Pulmonary artery endothelial cell (primary cell): ENCODE measurements at regions not wholly inside any gene's neighbourhood (a gene's known extent, or its start where the extent isn't known, plus 50 kb on each side); places are given as distances from the start of the nearest gene placed in this dataset.
"Not testable (repeated sequence)": the region's sequence is repeated elsewhere in the genome, so short reads cannot be mapped to it uniquely, and the experiment has no call there.

ENCODE experiments used
- DNase-seq: peaks from one replicate; pipeline ENCODE4 v3.0.0-alpha.2; 2011; ENCODE audit warnings: low read depth, low spot score

GRCh38 chr2:150371044-150371818 is 116.2 kb downstream of the RND3 start:
- DNase-seq: no peak

- DNase-seq: no peak
Measured at GRCh38 chr2:150370561-150370960, 116.9 kb downstream of the RND3 start.

- DNase-seq: no peak
Measured at GRCh38 chr2:150369862-150370261, 117.6 kb downstream of the RND3 start.

GRCh38 chr2:150358468-150358807 is 129.0 kb downstream of the RND3 start:
- no peak for DNase-seq

GRCh38 chr2:150357770-150358467 is 129.5 kb downstream of the RND3 start:
- no peak for DNase-seq

- no peak for DNase-seq
Measured at GRCh38 chr2:150355440-150355839, 132.0 kb downstream of the RND3 start.

GRCh38 chr2:150353376-150353775 is 134.1 kb downstream of the RND3 start:
- DNase-seq: no peak

- no peak for DNase-seq
Measured at GRCh38 chr2:150351922-150352321, 135.5 kb downstream of the RND3 start.

GRCh38 chr2:150350500-150350899 is 137.0 kb downstream of the RND3 start:
- DNase-seq: no peak

- DNase-seq: no peak
Measured at GRCh38 chr2:150346806-150347205, 140.7 kb downstream of the RND3 start.

GRCh38 chr2:150341982-150342680 is 145.3 kb downstream of the RND3 start:
- no peak for DNase-seq

GRCh38 chr2:150339951-150340350 is 147.5 kb downstream of the RND3 start:
- DNase-seq: no peak

- DNase-seq: no peak
Measured at GRCh38 chr2:150339282-150339681, 148.2 kb downstream of the RND3 start.

GRCh38 chr2:150335596-150335995 is 151.9 kb downstream of the RND3 start:
- no peak for DNase-seq

GRCh38 chr2:150332383-150332782 is 155.1 kb downstream of the RND3 start:
- DNase-seq: no peak

GRCh38 chr2:150327564-150328489 is 159.6 kb downstream of the RND3 start:
- no peak for DNase-seq

- no peak for DNase-seq
Measured at GRCh38 chr2:150325656-150326314, 161.7 kb downstream of the RND3 start.

GRCh38 chr2:150323071-150323470 is 164.4 kb downstream of the RND3 start:
- DNase-seq: not testable (repeated sequence)

GRCh38 chr2:150320608-150321007 is 166.9 kb downstream of the RND3 start:
- DNase-seq: no peak

GRCh38 chr2:150319658-150320555 is 167.6 kb downstream of the RND3 start:
- no peak for DNase-seq
